IMR-90 (cell line): ENCODE measurements at regions not wholly inside any gene's neighbourhood (a gene's known extent, or its start where the extent isn't known, plus 50 kb on each side); places are given as distances from the start of the nearest gene placed in this dataset.

Experiments
- ATAC-seq: fragments of 200-7000 bp; cut with Tn5 transposase; 2 replicates; pipeline ENCODE4 v1.9.1; 2020; ENCODE audit warnings: low read depth, mild to moderate bottlenecking, moderate library complexity
- BruUV-seq: library from RNA; stranded (reverse); fragments of 400-500 nt; replicated peaks from 2 replicates; lab custom pipeline; 2021; lab: Mats Ljungman, UMichigan
- CTCF ChIA-PET: fragments of 300-600 bp; formaldehyde crosslinking; extraction: SDS; loops from one replicate; lab custom pipeline; 2021; ENCODE audit warnings: antibody characterized with exemption; lab: Yijun Ruan, JAX
- POLR2A ChIA-PET: fragments of 300-600 bp; sonication (Branson Sonifier 250); formaldehyde crosslinking; loops from one replicate; lab custom pipeline; 2022; ENCODE audit warnings: antibody characterized with exemption; ENCODE audit not compliant: unreplicated experiment; lab: Charles Lee
- DNase-seq: peaks from one replicate; pipeline ENCODE4 v3.0.0; 2013
- H2AFZ ChIP-seq: replicated peaks from 2 replicates; pipeline ENCODE3; 2013; ENCODE audit warnings: low read length, mild to moderate bottlenecking; ENCODE audit not compliant: poor library complexity
- H2AK5ac ChIP-seq: 2 replicates; pipeline ENCODE4 v1.6.1; 2013; ENCODE audit warnings: low read depth, low read length, inconsistent platforms
- H2AK9ac ChIP-seq: replicated peaks from 2 replicates; pipeline ENCODE3; 2013; ENCODE audit warnings: mild to moderate bottlenecking, low read depth, low read length, moderate library complexity; ENCODE audit not compliant: poor library complexity
- H2BK120ac ChIP-seq: 2 replicates; pipeline ENCODE4 v1.6.1; 2013; ENCODE audit warnings: low read depth, low read length, inconsistent platforms
- H2BK15ac ChIP-seq: 3 replicates; pipeline ENCODE4 v1.6.1; 2013; ENCODE audit warnings: low read depth, low read length, inconsistent platforms
- H2BK20ac ChIP-seq: 2 replicates; pipeline ENCODE4 v1.6.1; 2013; ENCODE audit warnings: low read depth, mild to moderate bottlenecking, inconsistent platforms, low read length, moderate library complexity
- H2BK5ac ChIP-seq: 2 replicates; pipeline ENCODE4 v1.6.1; 2013; ENCODE audit warnings: mild to moderate bottlenecking, low read depth, low read length, inconsistent platforms; ENCODE audit not compliant: poor library complexity, severe bottlenecking
- H3K14ac ChIP-seq: replicated peaks from 2 replicates; pipeline ENCODE4 v1.6.1; 2013; ENCODE audit warnings: low read depth, low read length, inconsistent platforms
- H3K18ac ChIP-seq: 2 replicates; pipeline ENCODE4 v1.6.1; 2013; ENCODE audit warnings: low read depth, low read length, control low read depth
- H3K23ac ChIP-seq: 2 replicates; pipeline ENCODE4 v1.6.1; 2013; ENCODE audit warnings: low read depth, low read length, inconsistent platforms
- H3K27ac ChIP-seq: 2 replicates; pipeline ENCODE4 v1.5.1; 2013; ENCODE audit warnings: mild to moderate bottlenecking, control low read depth, low read length; ENCODE audit not compliant: insufficient read depth
- H3K27me3 ChIP-seq: 2 replicates; pipeline ENCODE4 v1.6.1; 2013; ENCODE audit warnings: low read length; ENCODE audit not compliant: control insufficient read depth, insufficient read depth
- H3K36me3 ChIP-seq: 2 replicates; pipeline ENCODE4 v1.6.1; 2013; ENCODE audit warnings: low read length, mixed read lengths; ENCODE audit not compliant: control insufficient read depth, insufficient read depth
- H3K4ac ChIP-seq: 2 replicates; pipeline ENCODE4 v1.6.1; 2013; ENCODE audit warnings: low read depth, low read length, inconsistent platforms
- H3K4me1 ChIP-seq: 2 replicates; pipeline ENCODE4 v1.6.1; 2013; ENCODE audit warnings: low read length, mixed read lengths; ENCODE audit not compliant: control insufficient read depth, insufficient read depth
- H3K4me2 ChIP-seq: 2 replicates; pipeline ENCODE4 v1.6.1; 2013; ENCODE audit warnings: low read depth, mild to moderate bottlenecking, control low read depth, low read length, moderate library complexity
- H3K4me3 ChIP-seq: 2 replicates; pipeline ENCODE4 v1.5.1; 2013; ENCODE audit warnings: low read depth, mild to moderate bottlenecking, control low read depth, low read length, moderate library complexity; ENCODE audit not compliant: insufficient read depth
- H3K56ac ChIP-seq: 2 replicates; pipeline ENCODE4 v1.6.1; 2013; ENCODE audit warnings: low read length, inconsistent platforms; ENCODE audit not compliant: insufficient read depth; ENCODE audit errors: extremely low read depth
- H3K79me1 ChIP-seq, 2 experiments: 2 replicates each; pipeline ENCODE4 v1.6.1; 2013; ENCODE audit warnings: low read length in 2 of 2, inconsistent platforms in 1 of 2, low read depth in 1 of 2
- H3K9ac ChIP-seq: 2 replicates; pipeline ENCODE4 v1.6.1; 2013; ENCODE audit warnings: low read depth, low read length, control low read depth
- H3K9me1 ChIP-seq: 2 replicates; pipeline ENCODE4 v1.6.1; 2013; ENCODE audit warnings: low read length, inconsistent platforms; ENCODE audit not compliant: insufficient read depth
- H3K9me3 ChIP-seq: 2 replicates; pipeline ENCODE4 v1.6.1; 2013; ENCODE audit warnings: low read length; ENCODE audit not compliant: control insufficient read depth, insufficient read depth
- H4K20me1 ChIP-seq: 2 replicates; pipeline ENCODE4 v1.6.1; 2013; ENCODE audit warnings: low read length, inconsistent platforms; ENCODE audit not compliant: insufficient read depth
- H4K5ac ChIP-seq: 2 replicates; pipeline ENCODE4 v1.6.1; 2013; ENCODE audit warnings: mild to moderate bottlenecking, low read depth, low read length, control low read depth
- H4K8ac ChIP-seq, 2 experiments: 2 replicates each; pipeline ENCODE4 v1.6.1; 2013; ENCODE audit warnings: low read depth in 2 of 2, low read length in 2 of 2, control low read depth in 1 of 2, inconsistent platforms in 1 of 2
- H4K91ac ChIP-seq: 2 replicates; pipeline ENCODE4 v1.6.1; 2013; ENCODE audit warnings: low read depth, low read length, inconsistent platforms; ENCODE audit not compliant: insufficient read depth
- BHLHE40 ChIP-seq: fragments of 150-350 bp; IDR thresholded peaks from 2 replicates; pipeline ENCODE4 v1.6.1; 2016; ENCODE audit warnings: mild to moderate bottlenecking, low read depth, low read length
- FOS ChIP-seq: fragments of 150-350 bp; IDR thresholded peaks from 2 replicates; pipeline ENCODE4 v1.6.1; 2016; ENCODE audit warnings: low read depth, low read length
- WGBS, 2 experiments: methylation state at CpG; one replicate each; pipeline versions ENCODE4 v1.1.5 to v1.1.7; 2013; ENCODE audit warnings: missing lambda C conversion rate in 2 of 2; ENCODE audit not compliant: insufficient read length in 1 of 2; ENCODE audit errors: extremely low coverage in 2 of 2; 5-methylcytosine and 5-hydroxymethylcytosine counted together
- dilution Hi-C: fragments of 300-500 bp; cut with HindIII; formaldehyde crosslinking; loops from one replicate; pipeline ENCODE4 v1.14.3; 2018; ENCODE audit warnings: low sequenced_read_pairs; ENCODE audit not compliant: unreplicated experiment
- in situ Hi-C: fragments of 300-500 bp; cut with MboI; formaldehyde crosslinking; loops from 3 replicates; pipeline ENCODE4 v1.14.3; 2019; ENCODE audit warnings: low sequenced_read_pairs, inconsistent platforms, mixed read lengths
- intact Hi-C: fragments of 100-400 bp; cut with micrococcal nuclease; formaldehyde crosslinking; loops from 2 replicates; pipeline ENCODE4 v1.10.0; 2022
- TF ChIP-seq, protein P1 (sequence below): fragments of 150-350 bp; IDR thresholded peaks from 2 replicates; pipeline ENCODE4 v1.6.1; 2017; ENCODE audit warnings: mild to moderate bottlenecking, antibody characterized with exemption, low read length, low read depth

DNA sequence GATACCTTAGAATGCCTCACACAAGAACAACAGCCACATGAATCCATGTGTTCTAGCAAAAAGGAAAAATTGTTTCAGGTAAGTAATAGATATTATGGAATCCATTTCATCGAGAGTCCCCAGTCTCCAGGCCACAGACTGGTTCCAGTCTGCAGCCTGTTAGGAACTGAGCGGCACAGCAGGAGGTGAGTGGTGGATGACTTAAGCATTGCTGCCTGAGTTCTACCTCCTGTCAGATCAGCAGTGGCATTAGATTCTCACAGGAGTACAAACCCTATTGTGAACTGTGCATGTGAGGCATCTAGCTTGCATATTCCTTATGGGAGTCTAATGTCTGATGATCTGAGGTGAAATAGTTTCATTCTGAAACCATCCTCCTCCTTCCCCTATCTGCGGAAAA lies 207.0 kb downstream of the CSNK1G3 start:
- no CpG with 5 or more reads among the region's 3 CpGs for WGBS, 2 experiments
- Histone ChIP-seq H2AK9ac (no peak overlapping the region), H3K27ac (no peak overlapping the region), H3K4me2 (peak overlapping the region; percentile 31; the same call in 1 of the 2 replicates), H2BK20ac (peak overlapping the region; percentile 64), H3K4ac (peak overlapping the region; percentile 30), H3K14ac (0 out of 2 replicates have a peak overlapping the region, but pooled peaks have one; percentile 7), H3K18ac (peak overlapping the region; percentile 71; the same call in 1 of the 2 replicates), H4K91ac (no peak overlapping the region), H3K36me3 (no peaks in the 10 kb centered on the region), H3K4me1 (peaks cover 4% of the 10 kb centered on the region; the same call in 1 of the 2 replicates), H3K56ac (no peak overlapping the region; the same call in 1 of the 2 replicates), H3K9ac (no peak overlapping the region), H2BK120ac (peak overlapping the region; percentile 50; the same call in 1 of the 2 replicates), H3K9me3 (no peaks in the 10 kb centered on the region), H2BK5ac (peak overlapping the region; percentile 6), H4K5ac (peak overlapping the region; percentile 63; the same call in 1 of the 2 replicates), H4K8ac (peak overlapping the region; percentile 4 to 27; a peak in 2 of 4 replicates), H3K9me1 (no peaks in the 10 kb centered on the region), H4K20me1 (no peaks in the 10 kb centered on the region), H2BK15ac (peak overlapping the region; percentile 29; the same call in 1 of the 3 replicates), H3K23ac (no peak overlapping the region), H3K79me1 (no peaks in the 10 kb centered on the region), H2AK5ac (no peak overlapping the region; the same call in 1 of the 2 replicates), H2AFZ (no peak overlapping the region), H3K4me3 (no peak overlapping the region), H3K27me3 (no peaks in the 10 kb centered on the region)
- intact Hi-C loops (no loop called here), in situ Hi-C loops (no loop called here), dilution Hi-C loops (no loop called here)
- ChIA-PET POLR2A (interaction anchor here (0.7 kb wide), 1 partner anchor 169 kb away, joined by 3 read pairs; no protein-coding TSS in a partner anchor), CTCF (no interaction called here)
- TF ChIP-seq FOS (no peak), BHLHE40 (no peak)
- TF ChIP-seq, protein P1, sequence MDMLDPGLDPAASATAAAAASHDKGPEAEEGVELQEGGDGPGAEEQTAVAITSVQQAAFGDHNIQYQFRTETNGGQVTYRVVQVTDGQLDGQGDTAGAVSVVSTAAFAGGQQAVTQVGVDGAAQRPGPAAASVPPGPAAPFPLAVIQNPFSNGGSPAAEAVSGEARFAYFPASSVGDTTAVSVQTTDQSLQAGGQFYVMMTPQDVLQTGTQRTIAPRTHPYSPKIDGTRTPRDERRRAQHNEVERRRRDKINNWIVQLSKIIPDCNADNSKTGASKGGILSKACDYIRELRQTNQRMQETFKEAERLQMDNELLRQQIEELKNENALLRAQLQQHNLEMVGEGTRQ, result no peak
- peak; percentile 58 for ATAC-seq
- no TSS peak for BruUV-seq
- peak; percentile 65 for DNase-seq
